Kidney glomerular epithelial cell (primary cell): ENCODE measurements at regions not wholly inside any gene's neighbourhood (a gene's known extent, or its start where the extent isn't known, plus 50 kb on each side); places are given as distances from the start of the nearest gene placed in this dataset.
"Not testable (repeated sequence)": the region's sequence is repeated elsewhere in the genome, so short reads cannot be mapped to it uniquely, and the experiment has no call there.

Source experiments
- DNase-seq: peaks from one replicate; lab custom pipeline; 2025; lab: John Stamatoyannopoulos, UW

GRCh38 chr9:115400796-115401195 lies 282.8 kb upstream of the TNC start:
- DNase-seq, result peak; percentile 88

DNA sequence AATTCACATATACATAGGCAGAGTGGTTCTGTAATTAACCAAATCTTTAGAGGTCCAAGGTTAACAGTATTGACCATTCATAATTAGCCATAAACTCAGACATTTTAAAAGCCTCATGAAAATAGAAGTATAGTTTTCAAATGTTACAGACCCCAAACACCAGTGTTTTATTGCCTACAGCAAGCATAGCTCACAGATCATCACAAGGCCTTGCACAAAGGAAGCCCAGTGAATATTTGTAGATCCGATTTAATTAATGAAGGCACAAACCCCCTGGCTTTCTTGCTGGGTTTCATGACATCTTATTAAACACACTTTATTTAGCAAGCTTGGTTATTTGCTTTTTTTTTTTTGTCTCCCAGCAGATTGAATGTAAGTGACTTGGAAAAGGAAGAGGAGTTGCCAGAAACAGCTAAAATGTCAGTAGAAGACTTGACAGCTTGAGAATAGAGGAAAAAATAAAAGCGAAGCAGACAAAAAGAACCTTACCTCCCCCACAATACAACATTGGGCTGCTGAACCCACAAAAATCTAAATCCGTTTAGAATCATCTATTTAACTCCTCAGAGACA lies 283.9 kb upstream of the TNC start:
- DNase-seq, result no peak

GRCh38 chr9:115403753-115404152 lies 285.8 kb upstream of the TNC start:
- no peak for DNase-seq

DNA sequence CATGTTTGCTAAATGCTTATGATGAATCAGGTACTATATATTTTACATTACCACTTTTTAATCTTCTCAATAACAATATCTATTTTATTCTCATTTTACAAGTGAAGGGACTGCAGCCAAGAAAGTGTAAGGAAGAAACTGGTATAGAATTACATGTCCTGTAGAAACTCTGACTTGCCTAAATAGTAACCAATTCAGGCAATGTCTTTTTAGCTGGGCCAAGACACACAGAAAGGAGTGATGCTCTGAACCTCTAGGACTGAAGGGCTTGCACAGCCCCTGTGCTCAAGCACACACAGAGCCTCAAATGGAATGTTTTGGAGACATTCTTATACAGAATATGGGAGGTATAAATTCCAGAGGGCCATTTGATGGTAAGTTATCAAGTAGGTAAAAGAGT lies 286.4 kb upstream of the TNC start:
- no peak for DNase-seq

DNA sequence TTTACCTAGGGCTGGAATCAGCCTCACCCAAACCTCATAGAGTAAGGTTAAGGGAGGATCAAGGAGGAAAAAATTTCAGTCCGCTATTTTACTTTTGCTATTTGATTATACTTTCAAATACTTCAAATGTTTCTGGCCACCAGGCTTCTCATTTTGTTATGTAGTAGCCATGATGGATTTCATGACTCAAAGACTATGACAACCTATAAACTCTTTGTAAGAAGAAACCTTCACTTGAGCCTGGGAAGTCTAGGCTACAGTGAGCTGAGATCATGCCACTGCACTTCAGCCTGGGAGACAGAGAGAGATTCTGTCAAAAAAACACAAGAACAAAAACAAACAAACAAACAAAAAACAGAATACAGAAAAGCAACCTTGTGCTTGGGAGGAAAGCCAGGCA lies 293.6 kb upstream of the TNC start:
- DNase-seq, result no peak

GRCh38 chr9:115411993-115412452 lies 294.1 kb upstream of the TNC start:
- no peak for DNase-seq

DNA sequence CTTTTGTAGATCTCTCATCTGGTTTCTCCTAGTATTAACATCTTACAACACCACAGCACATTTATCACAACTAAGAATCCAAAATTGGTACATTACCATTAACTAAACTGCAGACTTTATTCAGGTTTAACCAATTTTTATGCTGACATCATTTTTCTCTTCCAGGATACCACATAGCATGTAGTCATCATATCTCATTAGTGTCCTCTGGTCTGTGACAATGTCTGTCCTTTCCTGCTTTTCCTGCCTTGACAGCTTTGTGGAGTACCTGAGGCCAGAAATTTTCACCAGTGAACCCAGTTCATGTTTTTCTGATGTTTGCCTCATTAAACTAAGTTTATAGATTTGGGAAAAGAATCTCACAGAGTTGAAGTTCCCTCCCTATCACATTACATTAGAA lies 294.7 kb upstream of the TNC start:
- DNase-seq, result no peak

DNA sequence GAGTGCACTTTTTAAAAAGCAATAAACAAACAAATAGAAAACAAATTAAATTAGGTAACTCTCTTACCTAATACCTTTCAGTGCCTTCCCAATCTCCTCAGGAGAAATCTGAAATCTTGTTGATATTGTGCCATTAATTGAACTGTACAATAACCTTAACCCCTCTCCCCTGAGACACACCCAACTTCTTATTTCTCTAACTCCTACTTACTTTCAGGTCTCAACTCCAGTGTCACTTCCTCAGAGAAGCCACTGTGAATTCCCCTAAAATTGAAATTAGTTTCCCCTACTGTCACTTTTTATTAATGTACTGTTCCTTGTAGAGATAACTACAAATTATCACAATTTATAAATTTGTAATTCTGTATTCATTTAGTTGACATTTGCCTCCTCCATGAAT lies 295.3 kb upstream of the TNC start:
- DNase-seq, result no peak

- no peak for DNase-seq
Observed at GRCh38 chr9:115413766-115414382, 295.9 kb upstream of the TNC start.

DNA sequence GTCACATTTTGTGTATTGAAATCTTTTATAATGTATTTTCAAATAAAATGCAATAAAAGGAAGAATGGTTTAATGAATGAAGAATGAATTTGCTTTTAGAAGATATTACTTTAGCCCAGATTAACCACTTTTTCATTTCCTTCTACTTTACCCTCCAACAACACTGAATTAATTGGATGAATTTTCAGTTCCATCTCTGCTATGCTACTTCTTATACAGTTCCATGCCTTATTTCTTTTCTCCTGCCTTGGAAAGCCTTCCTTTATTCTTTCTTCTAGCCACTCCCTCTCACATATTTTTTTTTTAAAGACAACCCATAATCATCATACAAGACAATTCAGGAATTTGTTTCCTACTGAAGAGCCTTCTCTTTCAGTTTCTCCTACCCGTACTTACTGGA lies 296.6 kb upstream of the TNC start:
- no peak for DNase-seq

GRCh38 chr9:115415450-115415849 lies 297.5 kb upstream of the TNC start:
- no peak for DNase-seq

DNA sequence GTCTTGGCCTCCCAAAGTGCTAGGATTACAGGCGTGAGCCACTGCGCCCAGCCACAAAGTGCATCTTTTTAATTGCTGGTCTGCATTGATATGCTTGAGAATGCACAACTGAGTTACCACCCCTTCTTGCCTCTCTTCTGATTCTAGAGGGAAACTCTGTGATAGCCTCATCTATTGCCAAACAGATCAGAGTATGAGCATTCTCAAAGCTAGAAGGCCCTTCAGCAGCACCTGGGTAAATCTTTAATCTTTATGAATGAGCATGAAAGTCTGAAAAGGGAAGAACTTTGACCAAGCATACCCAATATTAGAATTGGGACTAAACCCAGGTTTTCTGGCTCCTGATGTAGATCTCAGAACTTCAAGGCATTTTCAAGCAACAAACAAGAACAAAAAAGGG lies 298.3 kb upstream of the TNC start:
- no peak for DNase-seq

DNA sequence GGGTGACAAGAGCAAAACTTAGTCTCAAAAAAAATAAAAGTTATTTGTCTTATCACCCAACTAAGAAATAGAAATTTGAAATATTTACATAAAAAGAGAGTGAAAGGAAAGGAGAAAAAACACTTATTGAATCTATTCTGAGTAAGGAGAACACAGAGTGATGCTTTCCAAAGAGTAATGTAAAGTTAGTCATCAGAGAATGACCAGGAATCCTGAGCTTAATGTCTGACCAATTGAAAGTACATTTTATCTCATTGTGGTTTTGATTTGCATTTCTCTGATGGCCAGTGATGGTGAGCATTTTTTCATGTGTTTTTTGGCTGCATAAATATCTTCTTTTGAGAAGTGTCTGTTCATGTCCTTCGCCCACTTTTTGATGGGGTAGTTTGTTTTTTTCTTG lies 300.2 kb upstream of the TNC start:
- not testable (repeated sequence) for DNase-seq

DNA sequence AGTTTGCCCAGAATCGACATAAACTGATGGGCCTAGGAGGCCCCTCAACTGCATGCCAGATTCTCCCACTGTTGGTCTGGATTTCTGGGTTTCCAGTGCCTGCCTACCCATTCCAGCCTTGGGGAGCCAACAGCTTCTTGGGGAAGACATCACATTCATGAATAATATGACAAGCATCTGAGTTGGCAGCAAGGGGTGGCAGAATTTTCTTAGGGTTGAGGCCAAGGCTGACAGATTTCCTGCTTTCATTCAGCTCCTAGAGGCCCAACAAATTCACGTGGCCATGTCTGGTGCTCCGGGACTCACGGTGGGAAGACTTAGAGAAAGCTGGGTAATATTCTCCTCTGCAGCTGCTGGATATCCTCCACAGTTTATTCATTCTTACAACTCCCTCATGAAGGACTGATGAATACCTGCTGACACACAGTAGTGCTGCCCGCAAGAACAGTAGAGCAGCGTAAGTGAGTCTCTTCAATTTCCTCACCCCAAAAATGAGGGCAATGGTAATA lies 305.0 kb upstream of the TNC start:
- DNase-seq, result no peak

DNA sequence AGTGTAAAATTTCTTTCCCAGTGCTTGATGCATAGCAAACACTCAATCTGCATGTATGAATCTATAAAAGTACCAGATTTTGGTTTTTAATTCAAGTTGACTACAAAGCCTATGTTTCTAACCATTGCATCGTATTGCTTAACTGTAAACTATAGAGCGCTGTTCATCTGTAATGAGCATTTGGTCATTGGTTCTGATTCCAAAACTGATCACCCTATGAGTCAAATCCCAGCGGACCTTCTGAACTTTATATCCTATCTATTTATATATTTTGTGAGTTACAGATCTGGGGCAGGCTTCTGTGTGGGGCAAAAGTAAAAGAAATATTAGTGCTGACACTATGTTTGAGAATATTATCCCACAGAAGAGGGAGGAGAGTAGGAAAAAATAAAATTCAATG lies 305.7 kb upstream of the TNC start:
- no peak for DNase-seq

GRCh38 chr9:115425601-115426000 lies 307.6 kb upstream of the TNC start:
- DNase-seq, result no peak

DNA sequence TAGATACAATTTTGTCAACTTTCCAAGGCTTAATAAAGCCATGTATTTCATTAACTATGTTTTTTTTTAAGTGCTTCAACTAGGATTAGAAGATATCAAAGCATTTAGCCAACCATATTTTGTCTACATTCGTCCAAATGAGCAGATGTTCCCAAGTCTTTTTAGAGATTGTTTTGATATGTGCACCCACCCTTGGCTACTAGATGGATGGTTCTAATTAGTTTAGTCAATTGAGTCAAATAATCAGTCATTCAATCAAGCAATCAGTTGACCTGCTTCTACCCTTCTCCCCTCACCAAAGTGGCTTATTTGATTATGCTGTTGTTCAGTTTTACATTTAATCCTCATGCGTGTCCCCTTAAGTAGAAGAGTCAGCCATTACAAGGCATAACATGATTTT lies 319.5 kb upstream of the TNC start:
- DNase-seq, result no peak

DNA sequence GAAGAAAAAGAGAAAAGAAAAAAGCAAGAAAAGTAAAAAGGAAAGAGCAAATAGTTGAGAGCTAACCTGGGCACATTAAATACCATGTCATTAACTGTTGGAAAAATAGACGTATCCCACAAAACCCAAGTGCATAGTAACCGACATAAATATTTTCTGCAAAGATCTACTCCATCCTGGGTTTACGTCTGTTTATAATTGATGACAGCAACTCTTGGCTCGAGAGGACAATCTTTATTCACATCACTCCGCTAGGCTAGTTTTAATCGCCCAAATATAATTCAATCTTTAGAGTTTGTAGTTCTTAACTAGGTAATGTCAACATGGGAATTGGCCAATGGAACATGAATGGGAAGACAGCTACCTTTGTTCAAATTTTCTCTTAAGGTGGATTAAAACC lies 321.7 kb upstream of the TNC start:
- no peak for DNase-seq

DNA sequence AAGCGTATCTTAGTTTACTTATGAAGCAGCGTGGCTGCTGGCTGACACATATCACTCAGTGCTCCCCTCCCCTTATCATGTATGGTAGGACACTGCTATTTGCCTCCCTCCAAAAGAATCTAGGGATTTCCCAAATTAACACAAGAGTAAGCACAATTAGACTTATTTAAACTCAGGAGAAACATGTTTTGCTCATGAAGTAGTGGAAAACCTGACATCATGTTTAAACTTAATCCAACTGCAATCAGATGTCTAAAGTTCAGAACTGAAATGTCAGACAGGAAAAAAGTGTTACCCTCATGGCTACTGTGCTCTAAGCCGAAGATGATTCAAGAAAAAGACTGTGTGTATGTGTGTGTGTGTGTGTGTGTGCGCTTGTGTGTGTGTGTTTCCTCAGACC lies 324.1 kb upstream of the TNC start:
- DNase-seq, result peak; percentile 81

GRCh38 chr9:115443890-115444289 lies 325.9 kb upstream of the TNC start:
- DNase-seq, result no peak

DNA sequence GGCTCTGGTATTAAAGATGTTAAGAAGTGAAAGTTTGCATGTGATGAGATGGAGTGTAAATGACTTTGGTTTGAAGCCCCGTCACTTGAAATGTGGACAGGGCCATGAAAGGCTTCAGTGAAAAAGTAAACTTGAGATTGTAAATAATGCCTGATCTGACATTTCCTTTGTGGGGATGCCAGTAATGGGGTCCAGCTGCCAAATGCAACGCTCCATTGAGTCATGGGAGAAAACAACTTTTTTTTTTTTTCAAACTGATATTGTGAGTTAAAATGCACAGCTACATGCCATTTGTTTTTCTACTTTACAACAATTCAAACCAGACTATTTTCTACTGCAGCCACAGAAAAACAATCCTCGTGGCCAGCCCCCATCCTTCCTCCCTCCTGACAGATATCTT lies 327.0 kb upstream of the TNC start:
- no peak for DNase-seq

DNA sequence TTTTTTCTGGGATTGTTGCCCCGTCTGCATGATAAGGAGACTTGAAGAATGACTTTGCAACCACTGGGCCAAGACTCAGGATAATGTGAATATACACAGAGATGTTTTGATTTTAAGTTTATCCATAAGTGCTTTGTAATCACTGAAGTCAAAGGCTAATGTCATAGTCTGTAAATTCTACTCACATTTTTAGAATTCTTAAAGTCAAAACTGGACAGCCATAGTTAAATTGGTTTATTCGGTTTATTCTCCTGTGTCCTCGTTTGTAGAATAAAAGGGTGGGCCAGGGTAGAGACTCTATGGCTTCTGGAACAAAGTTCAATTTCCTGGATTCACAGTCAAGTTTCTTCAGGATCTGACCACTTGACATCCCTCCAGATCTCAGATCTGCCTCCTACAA lies 327.7 kb upstream of the TNC start:
- DNase-seq, result no peak

GRCh38 chr9:115456515-115456914 lies 338.6 kb upstream of the TNC start:
- no peak for DNase-seq

- DNase-seq, result no peak
Observed at GRCh38 chr9:115461280-115461679, 343.3 kb upstream of the TNC start.
